ACC112 (cell line): ENCODE measurements at regions not wholly inside any gene's neighbourhood (a gene's known extent, or its start where the extent isn't known, plus 50 kb on each side); places are given as distances from the start of the nearest gene placed in this dataset.

Experiments used
- H2AFZ ChIP-seq: fragments of 200-600 bp; sonication (generic); one replicate; pipeline ENCODE4 v1.6.0; 2017; ENCODE audit warnings: antibody characterized with exemption, low read length; ENCODE audit not compliant: unreplicated experiment
- H3K27ac ChIP-seq: fragments of 200-600 bp; sonication (generic); 2 replicates; pipeline ENCODE4 v1.5.1; 2014; ENCODE audit warnings: low read depth, mild to moderate bottlenecking, antibody characterized with exemption, low read length, moderate library complexity
- H3K27me3 ChIP-seq: fragments of 200-600 bp; sonication (generic); 2 replicates; pipeline ENCODE4 v1.6.1; 2014; ENCODE audit warnings: mild to moderate bottlenecking, antibody characterized with exemption, low read length, moderate library complexity, mixed read lengths; ENCODE audit not compliant: insufficient read depth
- H3K36me3 ChIP-seq: fragments of 200-600 bp; sonication (generic); 2 replicates; pipeline ENCODE4 v1.6.1; 2016; ENCODE audit warnings: mild to moderate bottlenecking, antibody characterized with exemption, low read length, moderate library complexity, mixed read lengths; ENCODE audit not compliant: insufficient read depth
- H3K4me1 ChIP-seq: fragments of 200-600 bp; sonication (generic); one replicate; pipeline ENCODE4 v1.6.1; 2016; ENCODE audit warnings: low read length, mixed read lengths; ENCODE audit not compliant: insufficient read depth, unreplicated experiment, control insufficient read depth
- H3K4me3 ChIP-seq: fragments of 200-600 bp; sonication (generic); 2 replicates; pipeline ENCODE4 v1.5.1; 2014; ENCODE audit warnings: mild to moderate bottlenecking, low read depth, low read length
- H3K79me2 ChIP-seq: fragments of 200-600 bp; sonication (generic); one replicate; pipeline ENCODE4 v1.6.0; 2016; ENCODE audit warnings: low read length; ENCODE audit not compliant: control insufficient read depth, unreplicated experiment, insufficient read depth

DNA sequence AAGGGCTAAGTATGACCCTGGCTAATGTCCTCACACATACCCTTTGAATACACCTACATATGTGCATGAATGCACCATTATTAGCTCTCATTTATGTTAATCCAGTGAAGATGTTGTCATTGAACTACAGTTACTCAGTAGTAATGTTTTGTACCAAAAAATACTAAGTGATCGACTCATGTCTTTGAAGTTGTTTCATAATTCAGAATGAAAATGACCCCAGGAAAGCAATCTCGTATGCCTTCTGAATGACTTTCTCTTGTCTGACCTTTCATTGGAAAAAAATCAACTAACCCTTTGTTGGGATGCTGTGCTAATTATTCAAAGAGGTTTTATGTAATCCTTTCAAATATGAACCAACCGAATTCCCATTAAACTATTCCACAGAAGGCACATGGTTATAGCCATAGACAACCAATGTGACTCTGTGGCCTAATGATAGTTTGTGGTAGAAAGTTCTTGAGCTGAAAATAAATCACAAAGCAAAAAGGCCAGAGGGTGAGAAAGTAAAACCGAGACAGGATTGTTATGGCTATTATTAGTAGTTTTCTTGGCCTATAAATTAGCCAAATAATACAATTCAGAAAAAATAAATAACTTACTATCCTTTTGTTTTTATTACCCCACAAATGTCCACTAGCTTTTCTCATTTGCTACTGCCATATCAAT, 86.8 kb upstream of the STARD13 start:
- no peaks in the 10 kb centered on the region for H3K79me2 ChIP-seq
- no peak overlapping the region for H2AFZ ChIP-seq
- no peak overlapping the region for H3K27ac ChIP-seq
- H3K36me3 ChIP-seq: no peaks in the 10 kb centered on the region
- H3K4me1 ChIP-seq: peaks cover 9% of the 10 kb centered on the region
- H3K4me3 ChIP-seq: no peak overlapping the region
- no peaks in the 10 kb centered on the region for H3K27me3 ChIP-seq

DNA sequence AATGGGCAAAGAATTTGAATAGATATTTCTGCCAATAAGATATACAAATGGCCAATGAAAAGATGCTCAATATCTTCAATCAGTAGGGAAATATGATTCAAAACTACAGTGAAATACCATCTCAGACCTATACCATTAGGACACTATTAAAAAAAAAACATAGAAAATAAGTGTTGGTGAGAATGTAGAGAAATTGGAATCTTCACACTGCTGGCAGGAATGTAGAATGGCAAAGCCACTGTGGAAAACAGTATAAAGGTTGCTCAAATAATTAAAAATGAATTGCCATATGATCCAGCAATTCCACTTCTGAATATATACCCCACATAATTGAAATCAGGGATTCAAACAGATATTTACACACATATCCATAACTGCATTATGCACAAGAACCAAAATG, 88.1 kb upstream of the STARD13 start:
- no peak overlapping the region for H2AFZ ChIP-seq
- no peak overlapping the region for H3K4me3 ChIP-seq
- H3K27ac ChIP-seq: no peak overlapping the region
- H3K79me2 ChIP-seq: no peaks in the 10 kb centered on the region
- H3K36me3 ChIP-seq: no peaks in the 10 kb centered on the region
- no peaks in the 10 kb centered on the region for H3K4me1 ChIP-seq
- H3K27me3 ChIP-seq: no peaks in the 10 kb centered on the region

DNA sequence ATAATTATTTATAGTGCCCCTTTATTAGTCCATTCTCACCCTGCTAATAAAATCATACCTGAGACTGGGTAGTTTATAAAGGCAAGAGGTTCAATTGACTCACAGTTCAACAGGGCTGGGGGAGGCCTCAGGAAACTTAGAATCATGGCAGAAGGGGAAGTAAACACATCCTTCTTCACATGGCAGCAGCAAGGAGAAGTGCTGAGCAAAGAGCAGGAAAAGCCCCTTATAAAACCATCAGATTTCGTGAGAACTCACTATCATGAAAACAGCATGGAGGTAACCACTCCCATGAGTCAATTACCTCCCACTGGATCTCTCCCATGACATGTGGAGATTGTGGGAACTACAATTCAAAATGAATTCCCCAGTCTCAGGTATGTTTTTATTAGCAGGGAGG, 89.9 kb upstream of the STARD13 start:
- Histone ChIP-seq H3K4me3 (no peak overlapping the region), H3K79me2 (no peaks in the 10 kb centered on the region), H3K36me3 (no peaks in the 10 kb centered on the region), H2AFZ (no peak overlapping the region), H3K4me1 (no peaks in the 10 kb centered on the region), H3K27me3 (no peaks in the 10 kb centered on the region), H3K27ac (no peak overlapping the region)

DNA sequence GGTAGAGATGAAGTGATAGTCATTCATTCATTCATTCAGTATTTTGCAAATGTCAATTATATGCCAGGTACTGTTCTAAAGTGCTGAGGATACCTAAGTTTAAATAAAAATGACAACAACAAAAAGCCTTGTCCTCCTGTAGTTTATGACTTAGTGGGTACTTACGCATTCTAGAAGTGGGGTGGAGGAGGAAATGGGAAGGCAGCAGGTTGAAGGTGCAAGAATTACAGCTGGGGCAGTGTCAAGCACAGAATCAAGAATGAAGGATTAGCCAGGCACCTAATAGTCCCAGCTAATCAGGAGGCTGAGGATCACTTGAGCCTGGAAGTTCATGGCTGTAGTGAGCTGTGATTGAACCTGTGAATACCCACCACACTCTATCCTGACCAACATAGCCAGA, 90.7 kb upstream of the STARD13 start:
- Histone ChIP-seq H3K79me2 (no peaks in the 10 kb centered on the region), H3K4me1 (no peaks in the 10 kb centered on the region), H3K27me3 (no peaks in the 10 kb centered on the region), H2AFZ (no peak overlapping the region), H3K36me3 (no peaks in the 10 kb centered on the region), H3K4me3 (no peak overlapping the region), H3K27ac (no peak overlapping the region)

DNA sequence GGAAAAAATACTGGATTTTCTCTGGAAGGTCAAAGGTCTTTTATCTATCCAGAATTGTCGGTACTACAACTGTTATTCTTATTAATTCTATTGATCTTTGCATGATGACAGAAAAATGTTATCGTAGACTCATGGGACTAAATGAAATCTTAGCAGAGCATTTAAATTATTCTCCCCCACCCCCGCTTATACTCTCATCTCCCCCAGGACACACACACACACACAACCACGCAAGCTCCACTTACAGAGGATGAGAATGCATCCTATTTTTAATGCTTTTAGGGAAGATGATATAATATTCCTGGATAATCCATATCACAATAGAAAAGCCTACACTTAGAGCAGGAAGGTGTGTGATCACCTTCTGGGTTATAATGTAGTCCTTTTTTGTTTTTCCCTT, 91.9 kb upstream of the STARD13 start:
- H3K4me1 ChIP-seq: no peaks in the 10 kb centered on the region
- no peaks in the 10 kb centered on the region for H3K27me3 ChIP-seq
- no peaks in the 10 kb centered on the region for H3K79me2 ChIP-seq
- H3K4me3 ChIP-seq: no peak overlapping the region
- H3K27ac ChIP-seq: no peak overlapping the region
- no peak overlapping the region for H2AFZ ChIP-seq
- no peaks in the 10 kb centered on the region for H3K36me3 ChIP-seq

DNA sequence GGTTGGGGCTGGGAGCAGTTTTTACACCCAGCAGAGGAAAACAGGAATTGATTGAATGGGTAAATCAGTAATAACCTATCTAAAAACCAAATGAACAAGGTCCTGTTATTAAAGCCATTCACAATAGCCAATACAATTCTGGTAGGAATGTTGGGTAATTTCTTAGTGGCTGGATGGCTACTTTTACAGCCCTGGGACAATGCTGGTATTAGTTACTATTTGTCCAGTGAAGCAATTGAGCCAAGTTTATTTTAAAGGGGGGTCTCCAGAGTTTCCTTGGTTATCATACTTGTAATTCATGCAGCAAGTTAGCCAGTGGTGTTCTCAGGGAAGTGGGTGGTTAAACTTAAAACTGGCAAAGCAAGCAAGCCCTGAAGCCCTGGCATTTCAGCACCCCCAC, 92.3 kb upstream of the STARD13 start:
- no peaks in the 10 kb centered on the region for H3K27me3 ChIP-seq
- no peak overlapping the region for H3K4me3 ChIP-seq
- H3K4me1 ChIP-seq: no peaks in the 10 kb centered on the region
- no peak overlapping the region for H2AFZ ChIP-seq
- H3K79me2 ChIP-seq: no peaks in the 10 kb centered on the region
- no peaks in the 10 kb centered on the region for H3K36me3 ChIP-seq
- H3K27ac ChIP-seq: no peak overlapping the region

DNA sequence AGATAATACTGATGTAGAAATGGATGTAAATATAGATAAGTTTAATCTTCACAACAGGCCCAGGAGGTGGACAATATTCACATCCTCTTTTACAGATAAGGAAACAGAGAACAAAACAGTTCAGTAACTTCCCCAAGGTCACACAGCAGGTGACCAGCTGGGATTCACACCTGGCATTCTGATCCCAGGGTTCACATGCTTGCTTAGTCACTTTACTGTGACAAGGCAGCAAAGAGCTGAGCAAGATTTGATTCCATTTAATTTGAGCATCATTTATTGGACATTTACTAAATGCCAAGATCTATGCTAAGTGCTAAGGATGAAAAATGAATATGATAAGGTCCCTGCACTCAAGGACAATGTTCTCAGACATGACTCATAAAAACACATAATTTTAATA, 94.1 kb upstream of the STARD13 start:
- no peaks in the 10 kb centered on the region for H3K79me2 ChIP-seq
- H3K27ac ChIP-seq: no peak overlapping the region
- no peak overlapping the region for H2AFZ ChIP-seq
- H3K27me3 ChIP-seq: no peaks in the 10 kb centered on the region
- H3K36me3 ChIP-seq: no peaks in the 10 kb centered on the region
- H3K4me1 ChIP-seq: no peaks in the 10 kb centered on the region
- H3K4me3 ChIP-seq: no peak overlapping the region

DNA sequence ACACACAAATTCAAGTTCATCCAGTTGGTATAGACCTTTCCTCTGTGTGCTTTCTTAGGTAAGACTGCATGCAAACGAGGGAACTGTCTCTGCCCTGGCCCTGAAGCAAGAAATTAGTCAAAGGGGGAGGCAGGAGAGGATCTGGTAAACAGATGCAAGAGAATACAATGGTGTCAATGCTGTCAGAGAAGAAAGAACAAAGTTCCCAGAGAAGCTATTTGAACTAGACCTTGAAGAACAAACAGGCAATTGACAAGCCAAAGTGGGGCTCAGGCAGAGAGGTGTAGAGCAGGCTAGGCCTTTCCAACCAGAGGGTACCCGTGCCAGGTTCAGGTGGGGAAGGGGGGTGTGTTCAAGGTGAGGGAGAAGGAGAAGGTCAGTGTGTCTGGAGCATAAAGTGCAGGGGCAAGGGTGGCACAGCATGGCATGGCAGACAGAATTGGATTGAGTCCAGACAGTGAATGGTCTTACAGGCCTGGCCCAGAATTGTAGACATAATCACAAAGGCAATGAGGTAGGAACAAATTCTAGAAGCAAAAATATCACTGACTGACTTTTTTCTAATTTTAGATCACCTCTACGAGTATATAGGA, 95.0 kb upstream of the STARD13 start:
- no peaks in the 10 kb centered on the region for H3K27me3 ChIP-seq
- no peak overlapping the region for H3K27ac ChIP-seq
- no peak overlapping the region for H3K4me3 ChIP-seq
- H3K4me1 ChIP-seq: no peaks in the 10 kb centered on the region
- no peaks in the 10 kb centered on the region for H3K36me3 ChIP-seq
- no peak overlapping the region for H2AFZ ChIP-seq
- no peaks in the 10 kb centered on the region for H3K79me2 ChIP-seq

DNA sequence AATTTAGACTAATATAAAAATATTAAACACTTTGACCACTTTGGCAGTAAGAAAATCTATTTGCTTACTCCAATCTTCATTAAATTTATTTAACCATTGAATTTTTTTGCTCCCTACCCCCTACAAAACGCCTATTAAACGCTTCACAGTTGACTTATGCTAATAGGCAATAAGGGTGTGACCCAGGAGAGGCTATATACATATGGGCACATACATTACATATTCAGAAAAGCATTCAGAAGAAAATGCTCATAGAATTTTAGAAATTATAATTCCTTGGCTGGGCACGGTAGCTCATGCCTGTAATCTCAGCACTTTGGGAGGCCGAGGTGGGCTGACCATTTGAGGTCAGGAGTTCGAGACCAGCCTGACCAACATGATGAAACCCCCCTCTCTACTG, 95.6 kb upstream of the STARD13 start:
- Histone ChIP-seq H3K27me3 (no peaks in the 10 kb centered on the region), H3K4me1 (no peaks in the 10 kb centered on the region), H3K79me2 (no peaks in the 10 kb centered on the region), H3K4me3 (no peak overlapping the region), H2AFZ (no peak overlapping the region), H3K36me3 (no peaks in the 10 kb centered on the region), H3K27ac (no peak overlapping the region)

DNA sequence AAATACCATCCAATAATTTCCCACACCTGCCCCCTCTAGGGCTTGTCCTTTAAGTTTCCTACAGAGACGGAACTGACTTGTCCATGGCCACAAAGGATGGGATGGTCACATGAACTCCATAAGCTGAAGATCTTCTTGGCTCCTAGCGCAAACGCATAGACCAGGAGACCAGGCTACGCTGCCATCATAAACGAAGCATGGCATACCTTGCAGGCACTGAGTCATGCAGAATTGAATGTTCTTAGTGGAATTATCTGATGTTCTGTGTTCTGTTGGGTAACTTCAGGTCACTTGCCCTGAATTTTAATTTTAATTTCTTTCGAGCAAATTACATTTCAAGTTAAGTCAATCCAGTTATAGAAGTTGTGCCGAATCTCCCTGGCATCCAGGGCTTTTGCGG, 96.4 kb upstream of the STARD13 start:
- Histone ChIP-seq H2AFZ (no peak overlapping the region), H3K27me3 (no peaks in the 10 kb centered on the region), H3K79me2 (no peaks in the 10 kb centered on the region), H3K4me3 (no peak overlapping the region), H3K36me3 (no peaks in the 10 kb centered on the region), H3K27ac (no peak overlapping the region), H3K4me1 (no peaks in the 10 kb centered on the region)

DNA sequence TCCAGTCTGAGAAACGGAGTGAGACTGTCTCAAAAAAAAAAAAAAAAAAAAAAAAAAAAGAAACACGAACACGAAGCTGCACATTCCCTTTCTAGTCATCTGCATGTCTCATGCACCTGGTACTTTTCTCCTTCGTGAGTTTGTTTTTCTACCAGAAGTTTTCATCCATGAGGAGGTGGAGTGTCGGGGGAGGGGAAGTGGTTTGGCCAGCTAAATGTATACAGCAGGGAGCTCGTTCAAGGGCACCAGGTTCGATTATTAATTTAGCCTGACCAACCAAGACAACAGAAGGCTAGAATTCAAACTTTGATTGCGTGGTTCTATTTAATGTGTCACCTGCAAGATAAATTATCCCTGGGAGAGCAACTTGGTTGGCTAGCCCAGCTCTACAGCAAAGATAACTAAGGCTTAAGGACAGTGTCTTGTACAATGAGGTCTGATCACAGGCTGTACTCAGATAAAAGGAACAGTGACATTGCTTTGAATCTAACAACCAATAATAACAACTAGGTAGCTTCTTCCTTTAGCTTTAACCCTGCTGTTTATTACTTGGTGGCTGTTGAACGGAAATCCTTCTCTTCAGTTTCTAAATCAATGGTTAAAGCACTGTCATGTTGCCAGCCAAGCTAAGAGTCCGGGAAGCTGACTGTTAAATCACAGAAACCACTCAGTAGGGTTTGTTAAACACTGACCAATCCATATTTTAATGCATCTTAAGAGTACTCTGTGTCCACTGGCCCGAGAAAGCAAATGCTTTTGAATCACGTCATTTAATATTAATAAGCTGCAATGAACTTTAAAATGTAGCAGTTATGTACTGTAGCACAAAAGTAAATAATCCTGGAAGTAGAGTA, 98.4 kb upstream of the STARD13 start:
- no peaks in the 10 kb centered on the region for H3K79me2 ChIP-seq
- H3K27ac ChIP-seq: no peak overlapping the region
- H3K4me1 ChIP-seq: no peaks in the 10 kb centered on the region
- H3K27me3 ChIP-seq: no peaks in the 10 kb centered on the region
- no peaks in the 10 kb centered on the region for H3K36me3 ChIP-seq
- H3K4me3 ChIP-seq: no peak overlapping the region
- no peak overlapping the region for H2AFZ ChIP-seq
